ENCODE measurements at regions not wholly inside any gene's neighbourhood (a gene's known extent, or its start where the extent isn't known, plus 50 kb on each side); places are given as distances from the start of the nearest gene placed in this dataset.

GRCh38 chr7:81648716-81649115 lies 121.1 kb downstream of the HGF start:
- no peak for DNase-seq

DNA sequence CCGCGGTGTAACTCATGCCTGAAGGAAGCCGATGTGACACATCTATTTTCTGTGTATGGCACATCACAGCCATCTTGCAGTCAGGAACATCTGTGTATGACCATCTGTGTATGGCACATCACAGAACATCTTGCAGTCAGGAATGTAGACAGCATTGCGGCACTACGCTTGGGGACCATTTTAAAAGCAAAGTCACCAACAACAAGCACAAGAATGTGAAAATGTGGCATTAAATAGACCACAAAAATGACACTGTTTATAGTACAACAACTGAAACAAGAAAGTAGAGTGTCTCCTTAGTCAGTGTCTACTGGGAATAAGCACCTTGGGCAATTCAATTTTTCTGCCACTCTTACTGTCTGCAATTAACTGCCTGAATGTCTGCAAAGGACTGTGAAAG lies 124.4 kb downstream of the HGF start:
- DNase-seq = no peak

GRCh38 chr7:81641873-81642272 lies 128.0 kb downstream of the HGF start:
- DNase-seq = no peak

DNA sequence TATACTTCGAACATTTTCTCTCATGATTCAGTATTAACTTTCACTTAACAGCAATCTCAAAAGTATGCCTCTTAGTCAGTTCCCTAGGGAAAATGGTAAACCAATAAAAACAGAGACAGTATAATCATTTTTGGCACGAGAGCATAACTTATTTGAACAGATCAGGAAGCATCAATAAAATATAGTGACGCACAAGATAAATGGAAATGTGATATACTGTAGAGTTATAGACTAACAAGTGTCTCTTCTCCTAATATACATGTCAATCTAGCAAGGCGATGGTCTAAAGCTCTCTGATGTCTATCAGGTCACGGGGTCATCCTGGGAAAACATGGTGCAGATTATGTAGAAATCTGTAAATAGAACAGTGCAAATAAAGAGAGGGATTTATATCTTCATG lies 131.6 kb downstream of the HGF start:
- DNase-seq = no peak

DNA sequence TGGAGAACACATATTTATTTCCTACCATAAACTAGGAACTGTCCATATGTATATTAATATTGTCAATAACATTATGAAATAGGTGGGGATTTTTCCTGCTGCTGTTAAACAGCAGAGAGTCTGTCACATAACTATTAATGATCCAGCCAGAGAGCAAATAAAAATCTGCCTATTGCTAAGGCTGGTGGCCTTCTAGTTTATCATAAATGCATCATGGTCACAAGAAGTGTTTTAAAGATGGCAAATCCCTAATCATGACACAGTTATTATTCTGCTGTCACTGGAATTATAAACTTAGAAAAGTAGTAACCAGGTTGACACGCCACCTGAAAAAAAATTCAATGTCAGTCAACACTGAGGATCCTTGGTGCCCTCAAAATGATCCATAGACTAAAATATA lies 132.3 kb downstream of the HGF start:
- DNase-seq = no peak

- DNase-seq = no peak
These were observed 137.4 kb downstream of the HGF start for GRCh38 chr7:81632418-81632817.

- DNase-seq = no peak
These were observed 139.2 kb downstream of the HGF start for GRCh38 chr7:81630600-81630999.

- no peak for DNase-seq
These were observed 140.1 kb downstream of the HGF start for GRCh38 chr7:81629702-81630101.

DNA sequence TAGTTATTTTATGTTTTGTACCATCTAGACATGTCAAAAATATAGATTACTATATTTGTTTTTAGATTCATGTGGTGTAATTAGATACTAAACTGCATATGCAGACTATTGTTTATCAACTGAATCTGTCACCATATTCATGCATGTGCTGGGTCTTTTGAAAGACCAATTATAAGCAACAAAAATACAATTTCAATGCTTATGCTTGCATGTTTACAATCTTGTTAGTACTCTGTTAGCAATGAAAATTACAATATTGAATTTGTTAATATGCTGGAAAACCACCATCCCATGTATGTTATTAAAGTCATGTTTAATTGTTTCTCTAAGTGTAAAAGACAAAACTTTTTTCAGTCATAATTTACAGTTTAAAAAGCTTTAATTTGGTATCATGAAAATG lies 140.9 kb downstream of the HGF start:
- no peak for DNase-seq

DNA sequence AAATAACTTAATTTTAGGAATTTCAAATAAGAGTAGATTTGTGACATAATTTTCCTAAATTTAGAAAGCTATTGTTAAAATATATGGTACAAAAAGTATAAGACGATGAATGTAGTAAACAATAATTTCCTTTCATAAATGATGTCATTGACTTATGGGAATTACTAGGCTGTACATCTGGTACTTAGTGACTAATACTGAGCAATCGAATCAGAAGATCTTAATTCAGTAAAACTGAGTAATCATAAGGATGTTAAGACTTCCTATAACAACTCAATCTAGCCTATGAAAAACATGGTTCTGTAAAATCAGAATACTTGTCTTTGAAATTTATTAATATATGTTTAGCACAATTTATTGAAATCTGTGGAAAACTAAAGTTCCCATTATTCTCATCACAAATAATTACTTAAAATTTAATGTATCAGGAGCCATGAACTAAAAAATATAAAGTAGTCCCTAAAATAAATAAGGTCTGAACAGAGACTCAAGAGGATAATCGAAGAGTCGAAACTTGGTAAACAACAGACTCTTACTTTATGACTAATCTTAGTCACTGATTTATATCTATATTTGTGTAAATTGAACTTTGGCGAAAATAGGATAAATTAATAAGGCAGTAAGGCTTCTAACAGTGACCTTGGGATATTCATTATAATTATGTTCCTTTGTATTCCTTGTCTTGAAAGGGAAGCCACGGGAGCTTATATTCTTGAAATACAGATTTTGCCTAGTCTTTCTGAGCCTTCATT lies 142.1 kb downstream of the HGF start:
- DNase-seq = no peak

GRCh38 chr7:81626008-81626407 lies 143.8 kb downstream of the HGF start:
- DNase-seq = no peak

DNA sequence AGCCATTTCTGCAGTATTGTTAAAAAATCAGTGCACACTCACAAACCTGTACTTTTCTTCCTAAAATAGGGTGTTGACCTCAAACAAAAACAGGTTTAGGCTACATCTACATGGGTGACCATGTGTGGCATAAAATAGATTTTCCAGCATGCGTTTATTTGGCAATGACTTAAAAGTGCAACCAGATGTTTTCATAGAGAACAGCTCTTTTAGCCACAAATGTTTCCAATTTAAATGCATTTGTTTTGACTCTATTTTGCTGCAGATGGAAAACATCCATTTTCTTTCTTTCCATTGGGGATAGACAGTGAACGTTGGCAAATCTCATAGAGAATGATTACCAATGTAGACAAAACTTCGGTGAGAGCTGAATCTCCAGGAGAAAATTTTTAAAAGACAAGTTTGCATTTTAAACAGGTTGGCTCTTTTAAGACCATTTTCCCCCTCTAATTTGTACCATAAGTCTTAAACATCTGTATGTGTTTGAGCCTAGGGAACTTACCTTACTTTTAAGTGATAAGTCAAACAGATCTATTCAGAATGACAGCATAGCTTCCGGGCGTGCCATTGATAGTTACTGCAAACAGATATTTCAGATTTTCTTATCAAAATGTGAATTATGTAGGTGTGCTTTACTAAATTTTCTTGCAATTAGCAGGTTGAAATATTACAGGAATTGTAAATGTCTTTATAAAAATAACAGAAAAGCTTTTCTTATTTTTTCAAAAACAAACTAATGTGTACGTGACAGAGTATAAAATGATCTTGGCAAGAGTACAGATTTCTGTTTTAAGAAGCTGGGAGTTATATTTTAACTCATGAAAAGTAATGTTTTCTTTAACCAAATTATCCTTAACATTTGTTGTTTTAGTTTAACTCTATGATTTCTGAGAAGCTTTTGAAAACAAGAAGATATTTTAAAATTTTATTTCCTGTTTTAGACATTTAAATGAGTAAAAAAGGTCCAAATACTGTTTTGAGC lies 144.9 kb downstream of the HGF start:
- no peak for DNase-seq

DNA sequence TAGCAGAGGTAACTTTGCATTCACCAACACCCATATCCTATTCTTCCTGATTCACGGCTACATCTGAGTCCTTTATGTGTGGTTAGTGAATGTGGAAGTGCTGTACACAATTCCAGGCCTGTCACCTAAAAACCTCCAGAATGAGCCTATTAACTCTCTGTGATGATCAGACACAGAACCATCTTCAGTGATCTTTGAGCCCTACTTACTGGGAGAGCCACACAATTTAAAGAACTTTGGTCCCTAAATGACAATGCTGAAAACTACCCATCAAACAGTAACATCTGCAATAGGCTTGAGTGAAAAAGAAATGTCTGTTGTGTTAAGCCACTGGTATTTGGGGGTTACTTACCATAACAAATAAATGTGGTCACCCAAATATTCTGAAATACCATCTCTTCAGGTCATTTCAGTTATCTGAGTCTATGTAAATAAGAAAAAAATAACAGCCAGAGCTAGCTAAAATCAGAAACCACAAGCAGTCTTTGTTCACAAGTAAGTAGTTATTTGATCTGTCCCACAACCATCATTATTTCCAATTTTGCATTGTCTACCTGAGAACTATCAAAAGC lies 145.7 kb downstream of the HGF start:
- DNase-seq = no peak

DNA sequence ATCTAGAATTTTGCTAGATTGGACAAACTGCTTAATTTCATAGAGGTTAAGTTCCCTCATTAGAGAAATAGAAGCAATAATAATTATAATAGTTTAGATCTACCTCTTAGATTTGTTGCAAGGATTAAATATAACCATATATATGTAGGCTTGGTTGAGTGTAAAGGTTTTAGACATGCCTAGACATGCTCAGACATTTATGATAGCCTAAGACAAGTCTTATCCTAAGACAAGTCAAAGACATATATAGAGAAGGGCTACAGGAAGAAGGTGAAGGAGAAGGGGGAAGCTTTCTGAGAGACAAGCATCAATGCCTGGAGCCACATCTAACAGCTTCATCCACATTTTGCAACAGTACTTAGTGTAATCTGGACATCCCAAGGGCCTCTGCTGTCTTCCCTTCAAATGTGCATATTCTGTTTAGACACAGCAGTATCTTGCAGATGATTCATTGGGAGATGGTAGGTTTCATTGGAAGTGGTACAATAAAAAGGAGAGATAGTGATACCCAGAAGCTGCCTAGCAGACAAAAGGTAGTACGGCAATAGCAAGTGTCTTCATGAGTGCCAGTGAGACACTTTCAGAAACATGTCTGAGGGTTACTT lies 146.5 kb downstream of the HGF start:
- no peak for DNase-seq

DNA sequence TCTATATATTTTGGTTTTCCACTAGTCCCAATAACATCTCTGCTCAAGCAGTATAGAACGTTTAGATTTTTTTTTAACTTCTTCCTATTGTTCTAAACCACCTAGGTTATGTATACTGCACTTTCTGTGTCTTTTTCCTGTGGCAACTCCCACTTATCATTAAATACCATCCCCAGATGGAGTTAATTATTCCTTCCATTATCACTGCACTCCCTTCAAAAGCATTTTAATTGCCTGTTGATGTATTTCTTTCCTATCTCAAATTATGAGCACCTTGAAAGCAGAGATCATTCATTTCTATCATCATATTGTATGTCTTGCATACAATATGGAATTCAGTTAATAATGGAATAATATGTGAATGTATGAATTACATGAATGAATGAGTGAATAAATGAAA lies 148.0 kb downstream of the HGF start:
- no peak for DNase-seq

- peak; percentile 16 for DNase-seq
These were observed 151.3 kb downstream of the HGF start for GRCh38 chr7:81618396-81619014.

GRCh38 chr7:81616951-81617350 lies 152.9 kb downstream of the HGF start:
- DNase-seq = no peak

- no peak for DNase-seq
These were observed 158.0 kb downstream of the HGF start for GRCh38 chr7:81611805-81612204.

- DNase-seq = no peak
These were observed 158.8 kb downstream of the HGF start for GRCh38 chr7:81611040-81611439.

GRCh38 chr7:81608748-81609382 lies 161.0 kb downstream of the HGF start:
- no peak for DNase-seq

GRCh38 chr7:81607987-81608386 lies 161.9 kb downstream of the HGF start:
- DNase-seq = no peak

Measured in T1000 (cell line).